Muscle layer of colon (tissue), 2 donors: ENCODE measurements at regions not wholly inside any gene's neighbourhood (a gene's known extent, or its start where the extent isn't known, plus 50 kb on each side); places are given as distances from the start of the nearest gene placed in this dataset.
A peak's percentile ranks its signal among the peaks of the same experiment; 100 is the strongest.
"Not testable (repeated sequence)": the region's sequence is repeated elsewhere in the genome, so short reads cannot be mapped to it uniquely, and the experiment has no call there.

ENCODE experiments used
- H3K27ac ChIP-seq: one replicate; pipeline ENCODE4 v1.7.0; 2013; ENCODE audit warnings: low read depth, mild to moderate bottlenecking, low read length, moderate library complexity
- H3K27me3 ChIP-seq, 2 donors: one replicate each; pipeline ENCODE4 v1.7.0; 2013; ENCODE audit warnings: low read length in 2 of 2, mild to moderate bottlenecking in 2 of 2; ENCODE audit not compliant: insufficient read depth in 2 of 2, control insufficient read depth in 1 of 2
- H3K36me3 ChIP-seq: one replicate; pipeline ENCODE4 v1.7.0; 2013; ENCODE audit warnings: mild to moderate bottlenecking, low read length; ENCODE audit not compliant: insufficient read depth
- H3K4me1 ChIP-seq: one replicate; pipeline ENCODE4 v1.7.0; 2013; ENCODE audit warnings: mild to moderate bottlenecking, low read length; ENCODE audit not compliant: insufficient read depth
- H3K4me3 ChIP-seq, 2 donors: one replicate each; pipeline ENCODE4 v1.7.0; 2013; ENCODE audit warnings: low read length in 2 of 2, low read depth in 1 of 2, mild to moderate bottlenecking in 1 of 2, moderate library complexity in 1 of 2
- H3K9ac ChIP-seq: one replicate; pipeline ENCODE4 v1.7.0; 2013; ENCODE audit warnings: low read length
- H3K9me3 ChIP-seq: one replicate; pipeline ENCODE4 v1.7.0; 2013; ENCODE audit warnings: mild to moderate bottlenecking, low read length
- donor health status: abdominal sarcoma.
- donor health status: Adenocarcinoma of cecum.

DNA sequence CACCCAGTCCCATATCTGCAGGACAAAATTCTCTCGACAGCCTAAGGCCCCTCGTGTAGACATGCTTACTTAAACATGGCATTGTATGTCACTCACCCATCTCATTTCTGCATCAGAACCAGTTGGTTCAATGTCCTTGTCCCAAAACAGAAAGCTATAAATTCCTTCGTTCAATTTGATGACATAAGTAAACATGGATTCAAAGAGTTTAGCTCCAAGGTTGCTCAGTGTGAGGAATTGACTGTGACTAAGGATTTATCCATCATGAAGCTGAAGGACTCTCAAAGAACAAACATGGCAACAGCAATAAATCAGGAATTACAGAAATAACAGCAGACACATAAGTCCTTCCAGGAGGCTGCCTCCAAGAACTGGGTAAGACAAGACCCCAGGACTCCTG is 237.2 kb downstream of the TOMM20 start:
- Histone ChIP-seq H3K4me1 (peaks cover 8% of the 10 kb centered on the region), H3K27me3 (no peaks in the 10 kb centered on the region), H3K9me3 (no peaks in the 10 kb centered on the region), H3K4me3 (no peak overlapping the region), H3K9ac (no peak overlapping the region), H3K27ac (no peak overlapping the region), H3K36me3 (no peaks in the 10 kb centered on the region)

- Histone ChIP-seq H3K27me3 (no peaks in the 10 kb centered on the region), H3K4me1 (peaks cover 26% of the 10 kb centered on the region), H3K27ac (no peak overlapping the region), H3K9ac (no peak overlapping the region), H3K9me3 (no peaks in the 10 kb centered on the region), H3K36me3 (no peaks in the 10 kb centered on the region), H3K4me3 (no peak overlapping the region)
These were observed 239.0 kb downstream of the TOMM20 start for GRCh38 chr1:234889643-234890042.

GRCh38 chr1:234888247-234888646 is 240.4 kb downstream of the TOMM20 start:
- H3K9me3 ChIP-seq, H3K4me3 ChIP-seq, H3K9ac ChIP-seq, H3K27ac ChIP-seq, H3K36me3 ChIP-seq, H3K27me3 ChIP-seq: not testable (repeated sequence)
- H3K4me1 ChIP-seq = peaks cover 27% of the 10 kb centered on the region

- H3K9me3 ChIP-seq = no peaks in the 10 kb centered on the region
- H3K4me3 ChIP-seq = no peak overlapping the region
- no peaks in the 10 kb centered on the region for H3K36me3 ChIP-seq
- no peak overlapping the region for H3K9ac ChIP-seq
- no peaks in the 10 kb centered on the region for H3K27me3 ChIP-seq
- peaks cover 27% of the 10 kb centered on the region for H3K4me1 ChIP-seq
- H3K27ac ChIP-seq = no peak overlapping the region
These were observed 241.4 kb downstream of the TOMM20 start for GRCh38 chr1:234887016-234887900.

DNA sequence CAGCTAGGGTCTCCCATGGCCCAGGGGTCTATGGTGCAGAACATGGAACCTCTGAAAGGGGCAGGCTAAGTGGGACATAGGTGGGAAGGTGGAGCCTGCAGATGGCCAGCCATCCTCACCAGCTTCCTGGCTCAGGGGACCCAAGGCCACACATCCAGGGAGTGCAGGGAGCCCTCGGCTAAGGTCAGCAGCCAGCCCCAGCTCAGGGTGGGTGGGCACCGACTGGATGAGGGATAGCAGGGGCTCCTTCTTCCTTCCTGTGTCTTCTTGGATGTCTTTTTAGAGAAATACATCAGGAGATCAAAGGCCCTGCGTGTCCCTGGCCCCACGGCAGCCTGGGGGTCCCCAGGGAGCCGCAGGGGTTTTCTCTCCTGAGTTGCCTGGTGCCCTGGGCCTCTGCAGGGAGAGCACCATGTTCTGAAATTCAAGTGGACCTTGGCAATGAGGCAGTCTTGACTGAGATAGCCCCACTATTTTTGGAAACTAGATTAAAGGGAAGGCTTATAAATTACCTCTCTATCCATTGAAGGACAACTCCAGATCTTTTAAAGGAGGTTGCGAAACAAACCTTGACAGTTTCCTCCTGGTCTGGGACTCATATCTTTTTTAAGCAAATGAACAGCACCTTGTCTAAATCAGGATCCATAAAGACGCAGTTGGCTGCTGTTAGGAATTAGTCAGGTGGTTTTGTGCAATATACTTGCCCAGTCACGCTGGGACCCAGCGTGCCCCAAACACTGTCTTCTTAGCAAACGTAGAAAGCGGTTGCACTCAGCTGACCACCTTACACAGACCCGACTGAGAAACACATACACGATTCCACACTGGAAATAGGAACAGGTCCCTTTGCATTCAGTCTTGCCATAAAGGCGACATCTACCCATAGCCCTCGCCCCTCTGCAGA is 242.3 kb downstream of the TOMM20 start:
- H3K4me3 ChIP-seq = no peak overlapping the region

DNA sequence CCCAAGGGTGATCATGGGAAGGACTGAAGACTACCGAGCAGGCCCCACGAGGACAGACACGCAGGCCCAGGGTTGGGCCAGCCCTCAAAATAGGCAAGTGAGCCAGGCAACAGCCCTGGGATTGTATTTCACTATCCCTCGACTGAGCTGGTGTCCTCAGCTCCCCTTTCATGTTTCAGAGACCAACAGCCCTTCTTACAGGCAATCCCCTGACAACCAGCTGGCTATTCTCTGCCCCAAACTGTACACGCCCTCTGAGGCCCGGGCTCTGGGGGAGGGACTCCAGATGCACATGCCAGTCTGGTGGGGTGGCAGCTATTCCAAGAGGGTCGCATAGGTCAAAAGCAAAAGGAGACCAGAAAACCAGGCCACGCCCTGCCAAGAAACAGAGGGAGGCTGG is 243.0 kb downstream of the TOMM20 start:
- Histone ChIP-seq H3K27me3 (no peaks in the 10 kb centered on the region), H3K9me3 (no peaks in the 10 kb centered on the region), H3K9ac (no peak overlapping the region), H3K36me3 (no peaks in the 10 kb centered on the region), H3K4me1 (peaks cover 27% of the 10 kb centered on the region), H3K27ac (peak overlapping the region; percentile 19), H3K4me3 (no peak overlapping the region)

More for the DNA sequence above, 242.3 kb downstream of the TOMM20 start:
- Histone ChIP-seq H3K36me3 (no peaks in the 10 kb centered on the region), H3K9ac (peak overlapping the region; percentile 8), H3K4me1 (peaks cover 27% of the 10 kb centered on the region), H3K27ac (peak overlapping the region; percentile 19), H3K27me3 (no peaks in the 10 kb centered on the region), H3K9me3 (no peaks in the 10 kb centered on the region)

DNA sequence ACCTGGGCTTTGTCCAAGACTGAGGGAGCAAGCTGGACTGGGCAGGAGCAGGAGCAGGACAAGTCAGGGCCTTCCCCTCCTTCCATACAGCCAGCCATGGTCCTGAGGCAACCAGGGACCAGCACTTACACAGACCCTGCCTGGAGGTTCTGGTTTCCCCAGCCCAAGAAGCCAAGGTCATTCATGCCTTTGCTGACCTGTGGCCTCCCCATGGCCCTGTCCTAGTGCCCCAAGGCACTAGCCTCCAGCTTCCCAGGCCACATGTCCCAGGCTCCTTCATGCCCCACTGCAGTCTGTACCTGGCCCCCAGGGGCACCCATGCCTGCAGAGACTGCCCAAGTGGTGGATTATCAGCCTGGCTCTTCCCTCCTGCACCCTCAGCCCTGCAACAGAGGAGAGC is 243.9 kb downstream of the TOMM20 start:
- Histone ChIP-seq H3K4me3 (no peak overlapping the region), H3K27ac (no peak overlapping the region), H3K36me3 (no peaks in the 10 kb centered on the region), H3K9ac (no peak overlapping the region), H3K27me3 (no peaks in the 10 kb centered on the region), H3K4me1 (peaks cover 28% of the 10 kb centered on the region), H3K9me3 (no peaks in the 10 kb centered on the region)

- Histone ChIP-seq H3K4me3 (no peak overlapping the region), H3K9ac (no peak overlapping the region), H3K27me3 (no peaks in the 10 kb centered on the region), H3K36me3 (no peaks in the 10 kb centered on the region), H3K9me3 (no peaks in the 10 kb centered on the region), H3K4me1 (peaks cover 33% of the 10 kb centered on the region), H3K27ac (no peak overlapping the region)
These were observed 244.6 kb downstream of the TOMM20 start for GRCh38 chr1:234884006-234884405.

- peaks cover 33% of the 10 kb centered on the region for H3K4me1 ChIP-seq
- no peaks in the 10 kb centered on the region for H3K36me3 ChIP-seq
- H3K4me3 ChIP-seq = no peak overlapping the region
- no peak overlapping the region for H3K27ac ChIP-seq
- no peak overlapping the region for H3K9ac ChIP-seq
- H3K27me3 ChIP-seq = no peaks in the 10 kb centered on the region
- H3K9me3 ChIP-seq = no peaks in the 10 kb centered on the region
These were observed 245.7 kb downstream of the TOMM20 start for GRCh38 chr1:234882898-234883297.

DNA sequence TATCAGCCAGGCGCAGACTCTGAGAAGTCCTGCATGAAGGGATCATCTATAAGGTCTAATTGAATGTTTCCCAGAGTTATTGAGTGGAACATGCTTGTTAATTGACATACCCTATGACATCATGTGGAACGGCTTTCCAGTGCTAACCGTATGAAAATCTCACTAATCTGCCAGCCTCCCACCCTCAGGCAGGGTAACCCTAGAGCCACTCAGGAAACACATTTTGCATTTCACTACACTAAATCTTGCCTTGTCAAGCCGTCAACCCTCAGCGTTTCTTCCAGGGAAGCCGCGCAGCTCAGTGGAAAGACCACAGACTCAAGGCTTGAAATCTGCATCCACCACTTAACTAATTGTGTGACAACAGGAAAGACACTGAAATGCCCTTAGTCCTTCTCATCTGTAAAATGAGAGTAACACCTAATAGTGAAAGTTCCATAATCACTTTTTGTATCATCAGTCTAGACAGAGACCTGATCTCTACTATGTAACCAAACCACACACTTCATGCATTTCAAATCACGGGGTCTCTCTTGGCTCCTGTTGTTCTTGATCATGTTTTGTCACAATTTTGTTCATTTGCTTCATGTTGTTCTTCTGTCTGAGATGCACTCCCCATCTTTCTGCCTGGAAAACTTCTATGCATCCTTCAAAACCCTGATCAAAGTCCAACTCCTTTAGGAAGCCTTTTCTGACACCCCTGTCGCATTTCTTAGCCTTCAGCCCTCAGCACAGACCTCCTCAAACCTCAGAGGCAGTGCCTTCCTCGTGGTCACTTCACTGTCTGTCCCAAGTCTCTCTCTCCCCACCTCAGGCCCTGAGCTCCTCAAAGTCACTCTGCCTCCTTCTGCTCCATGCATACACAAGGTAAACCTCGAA is 246.5 kb downstream of the TOMM20 start:
- Histone ChIP-seq H3K27ac (no peak overlapping the region), H3K9me3 (no peaks in the 10 kb centered on the region), H3K36me3 (no peaks in the 10 kb centered on the region), H3K4me3 (no peak overlapping the region), H3K27me3 (no peaks in the 10 kb centered on the region), H3K4me1 (peaks cover 32% of the 10 kb centered on the region), H3K9ac (no peak overlapping the region)
